Activated gamma-delta T cell treated with Interleukin-2 at 50 U/mL for 16 hours (primary cell): ENCODE measurements at regions not wholly inside any gene's neighbourhood (a gene's known extent, or its start where the extent isn't known, plus 50 kb on each side); places are given as distances from the start of the nearest gene placed in this dataset.
"Not testable (repeated sequence)": the region's sequence is repeated elsewhere in the genome, so short reads cannot be mapped to it uniquely, and the experiment has no call there.

Source experiments
- DNase-seq: peaks from one replicate; pipeline ENCODE4 v3.0.0-alpha.2; 2020

DNA sequence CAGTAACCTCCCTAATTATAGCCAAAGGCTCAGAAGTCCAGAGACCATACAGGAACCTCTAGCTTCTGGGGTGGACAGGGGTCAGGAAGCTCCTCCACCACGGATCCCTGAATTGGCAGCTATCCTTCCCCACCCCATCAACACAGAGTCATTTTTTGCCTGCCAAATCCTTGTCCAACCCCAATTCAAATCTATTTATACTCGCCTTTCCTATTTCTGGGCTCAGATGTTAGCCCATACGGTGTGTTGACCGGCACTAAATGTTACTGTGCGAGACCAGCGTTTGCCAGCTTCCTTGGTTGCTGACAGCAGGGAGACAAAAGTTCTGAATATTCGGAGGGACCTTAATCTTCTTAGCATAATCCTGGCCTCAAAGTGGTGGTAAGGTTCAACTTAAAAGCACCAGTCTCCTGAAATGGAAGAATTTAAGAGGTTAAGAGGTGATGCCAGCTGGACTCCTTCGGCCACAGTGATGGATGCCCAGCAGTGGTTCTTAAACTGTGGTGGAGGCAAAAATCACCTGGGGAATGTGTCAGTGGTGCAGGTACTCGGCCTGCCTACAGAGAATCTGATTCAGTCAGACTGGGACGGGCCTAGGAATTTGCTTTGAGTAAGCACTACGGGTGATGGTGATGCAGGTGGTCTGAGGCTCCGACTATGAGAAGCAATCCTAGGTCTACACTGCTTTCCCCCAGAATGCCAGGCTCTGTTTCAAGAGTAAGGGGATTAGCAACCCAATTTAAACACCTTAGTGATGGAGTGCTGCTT lies 204.8 kb upstream of the MEF2C start:
- no peak for DNase-seq

DNA sequence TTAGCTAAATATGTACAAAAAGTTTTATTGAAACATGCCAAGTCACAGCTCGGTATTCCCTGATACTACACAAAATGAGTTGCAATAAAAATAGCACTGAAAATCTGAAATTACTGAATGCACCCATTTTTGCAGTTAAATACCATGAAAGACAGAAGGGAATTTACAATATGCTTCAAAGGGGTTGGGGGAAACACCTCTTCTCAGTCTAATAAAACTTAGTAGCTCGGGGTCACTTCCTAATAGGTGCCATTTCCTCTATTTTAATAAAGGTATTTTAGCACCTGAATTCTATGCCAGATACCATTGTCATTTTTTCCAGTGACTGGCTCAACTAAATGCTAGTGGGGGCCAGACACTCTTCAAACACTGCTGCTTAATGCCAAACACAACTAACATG lies 204.1 kb upstream of the MEF2C start:
- no peak for DNase-seq

DNA sequence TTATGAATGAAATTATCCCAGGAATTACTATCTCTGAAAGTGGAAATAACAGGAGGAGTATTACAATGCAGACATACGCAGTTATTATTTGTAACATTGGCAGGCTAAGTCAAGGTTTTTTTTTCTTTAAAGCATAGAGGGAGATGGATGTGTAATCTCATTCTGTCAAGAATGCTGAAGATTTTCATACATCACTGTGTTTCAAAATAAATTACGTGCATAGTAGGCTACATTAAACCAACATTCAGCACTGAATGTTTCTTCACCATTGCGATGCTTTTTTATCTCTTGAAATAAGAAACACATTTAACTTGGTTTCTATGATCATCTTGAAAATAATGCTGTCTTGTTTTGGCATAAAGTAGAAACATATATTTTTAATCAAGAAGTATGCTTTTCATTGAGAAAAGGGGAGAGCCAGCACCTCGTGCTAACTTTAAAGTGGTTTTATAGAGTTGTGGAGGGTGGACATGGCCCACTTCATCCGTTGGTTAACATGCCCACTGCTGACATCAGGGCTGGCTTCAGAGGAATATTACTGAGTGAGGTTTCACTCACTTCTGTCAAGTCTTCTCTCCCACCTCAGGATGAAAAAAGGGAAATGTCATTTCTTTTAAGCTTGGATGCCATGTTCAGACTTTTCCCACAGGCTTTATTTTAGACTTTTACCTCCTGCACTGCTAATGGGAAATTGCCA lies 203.6 kb upstream of the MEF2C start:
- DNase-seq = no peak

DNA sequence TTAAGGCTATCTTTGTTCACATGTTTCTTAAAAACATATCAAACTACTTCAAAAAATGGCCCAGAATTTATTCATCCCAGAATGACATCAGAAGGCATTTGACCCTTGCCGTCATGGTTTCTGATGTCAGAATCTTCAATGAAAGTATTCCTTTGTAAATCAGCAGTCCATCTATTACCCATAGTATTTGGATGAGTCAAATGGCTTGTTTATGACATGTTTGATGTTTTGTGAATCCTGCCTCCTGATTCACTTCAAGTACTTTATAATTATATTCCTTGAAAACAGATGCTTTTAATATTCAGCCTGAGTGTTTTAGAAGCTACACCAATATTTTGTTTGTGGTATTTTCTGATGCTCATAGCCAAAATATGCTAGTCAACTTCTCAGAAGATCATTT lies 200.8 kb upstream of the MEF2C start:
- DNase-seq = no peak

DNA sequence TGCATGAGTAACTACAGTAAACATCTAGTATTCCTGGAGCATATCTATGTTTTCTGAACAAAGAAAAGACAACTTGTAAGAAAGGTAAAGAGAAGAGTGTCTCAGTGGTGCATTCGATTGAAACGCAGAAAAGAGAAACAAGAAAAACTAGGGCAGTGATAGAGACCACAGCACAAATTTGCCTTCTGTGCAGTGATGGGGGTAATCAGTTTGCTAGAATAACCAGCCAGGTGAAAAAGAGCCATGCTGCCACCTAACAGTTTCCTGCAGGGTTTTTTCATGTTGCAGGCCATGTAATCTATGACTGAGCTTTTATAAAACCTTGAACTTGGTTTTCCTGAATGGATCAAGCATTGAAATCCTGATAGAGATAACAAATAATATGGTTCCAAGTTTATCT lies 198.4 kb upstream of the MEF2C start:
- no peak for DNase-seq

DNA sequence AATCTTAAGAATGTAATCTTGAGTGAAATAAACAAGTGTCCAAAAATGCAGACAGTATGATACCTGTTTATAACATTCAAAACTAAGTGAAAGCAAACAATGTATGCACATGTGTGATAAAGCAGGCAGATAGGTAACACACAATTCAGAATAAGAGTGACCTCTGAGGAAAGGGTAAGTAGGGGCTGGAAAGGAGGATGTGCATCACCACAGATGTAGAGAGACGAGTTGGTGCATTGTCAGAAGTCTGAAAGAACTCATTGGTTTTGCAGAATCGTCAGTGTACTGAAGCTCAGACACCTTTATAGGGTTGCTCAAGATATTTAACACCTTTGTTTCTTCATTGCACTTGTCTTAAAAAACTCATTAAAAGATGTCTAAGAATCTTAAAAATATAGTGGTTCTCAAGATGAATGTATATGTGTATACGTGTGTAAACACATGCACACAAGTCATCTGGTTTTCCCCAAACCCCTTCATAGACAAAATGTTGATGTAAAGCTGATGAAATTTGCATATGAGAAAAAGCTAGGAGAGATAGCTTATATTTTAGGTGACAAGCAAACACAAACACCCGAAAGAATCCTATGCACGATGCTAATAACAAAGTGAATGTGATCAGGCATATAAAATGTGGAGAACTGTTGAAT lies 197.6 kb upstream of the MEF2C start:
- no peak for DNase-seq

DNA sequence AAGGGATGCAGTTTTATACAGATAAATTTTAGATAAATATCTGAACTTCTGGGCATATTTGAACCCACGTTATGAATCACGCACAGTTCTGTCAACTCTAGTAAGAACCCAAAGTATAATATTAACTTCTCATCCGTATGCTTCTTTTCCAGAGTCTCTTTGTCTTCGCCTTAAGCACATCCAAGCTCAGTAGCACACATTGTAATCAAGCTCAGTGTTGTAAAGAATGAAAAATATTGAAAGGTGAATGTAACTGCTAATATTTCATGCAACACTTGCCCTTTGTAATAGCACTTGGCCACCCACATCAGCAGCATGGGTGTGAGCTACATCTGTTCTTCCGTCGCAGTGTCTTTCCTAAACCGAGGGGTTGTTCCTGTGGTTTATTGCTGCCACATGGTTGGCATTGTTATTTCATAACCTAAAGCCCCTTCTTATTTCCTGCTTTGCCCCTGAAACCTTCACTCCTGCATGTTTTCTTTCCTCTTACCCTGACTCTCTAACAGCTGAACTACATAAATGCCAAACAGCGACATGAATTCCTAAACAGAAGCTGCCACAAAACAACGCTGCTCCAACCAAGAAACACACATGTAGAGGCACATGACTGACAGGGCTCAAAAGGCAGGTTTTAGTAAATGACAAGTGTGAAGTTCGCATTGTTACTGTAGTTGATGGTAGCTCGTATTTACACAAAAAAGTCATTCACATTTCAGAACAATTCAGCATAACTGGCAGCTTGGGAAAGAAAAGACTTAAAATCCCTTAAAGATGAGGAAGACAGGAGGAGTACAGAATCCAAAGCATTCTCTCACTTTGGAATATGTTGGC lies 190.1 kb upstream of the MEF2C start:
- no peak for DNase-seq

DNA sequence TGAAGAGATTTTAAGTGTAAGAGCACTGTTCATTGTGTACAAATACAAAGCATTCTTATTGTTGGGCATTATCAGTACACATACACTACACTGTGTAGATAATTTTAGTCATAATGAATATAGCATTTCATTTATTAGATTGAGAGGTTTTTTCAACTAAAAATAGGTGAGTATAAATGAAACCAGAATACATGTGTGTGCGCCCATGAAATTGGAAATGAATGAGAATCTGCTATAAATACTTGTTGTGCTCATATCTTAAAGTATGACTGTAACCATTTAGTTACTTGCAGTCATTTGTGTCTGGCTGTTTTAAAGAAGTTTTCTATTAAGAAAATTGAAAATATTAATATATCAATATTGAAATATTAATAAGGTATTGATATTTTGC lies 189.0 kb upstream of the MEF2C start:
- no peak for DNase-seq

DNA sequence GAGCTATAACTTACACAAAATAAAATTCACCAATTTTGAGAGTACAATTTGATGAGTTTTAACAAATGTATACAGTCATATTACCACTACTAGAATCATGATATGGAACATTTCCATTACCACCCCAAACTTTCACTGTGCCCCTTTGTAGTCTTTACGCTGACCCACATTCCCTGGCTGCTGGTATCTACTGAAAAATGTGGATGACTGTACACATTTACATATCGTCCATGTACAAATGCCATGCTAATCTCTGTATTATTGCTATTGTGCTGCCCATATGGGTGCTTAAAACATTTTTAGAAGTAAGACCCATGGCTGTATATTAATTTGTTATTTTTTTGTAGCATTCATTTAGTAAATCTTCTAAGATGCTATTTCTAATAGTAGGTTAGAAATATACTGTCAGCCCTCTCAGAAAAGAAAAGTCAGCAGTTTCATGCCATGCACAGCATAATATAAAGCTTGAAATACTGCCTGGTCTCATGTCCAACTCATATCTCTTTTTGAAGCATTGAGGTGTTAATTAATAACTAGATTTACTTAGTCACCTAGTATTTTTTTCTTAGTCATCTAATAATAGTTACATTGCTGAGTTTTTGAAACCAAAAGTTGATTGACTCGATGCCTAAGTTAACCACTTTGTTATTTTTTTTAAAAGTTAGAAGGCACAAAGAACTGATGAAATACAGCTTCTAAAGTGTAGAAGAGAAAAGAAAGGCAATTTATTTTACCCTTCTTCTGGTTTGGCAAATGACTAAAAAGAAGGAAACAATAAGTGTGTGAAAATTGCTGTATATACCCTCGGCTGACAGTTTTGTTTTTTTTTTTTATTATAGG lies 188.3 kb upstream of the MEF2C start:
- no peak for DNase-seq

DNA sequence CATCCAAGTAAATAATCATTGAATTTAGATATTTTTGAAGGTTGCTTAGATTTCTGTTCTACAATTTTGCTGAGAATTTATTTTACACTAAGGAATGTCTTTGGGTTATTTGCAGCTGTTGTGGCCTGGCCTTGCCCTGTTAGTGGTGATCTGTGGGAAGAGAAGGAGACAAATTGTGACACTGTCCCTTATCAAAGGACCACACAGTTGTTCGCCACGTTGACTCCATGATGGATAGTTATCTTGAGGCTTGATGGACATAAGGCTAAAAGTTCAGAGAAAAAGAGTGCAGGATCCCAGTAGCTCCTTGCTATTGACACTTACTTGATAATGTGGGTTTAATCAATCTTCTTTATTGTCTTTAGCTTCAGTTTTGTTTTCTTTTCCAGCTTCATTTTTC lies 186.6 kb upstream of the MEF2C start:
- DNase-seq = no peak

DNA sequence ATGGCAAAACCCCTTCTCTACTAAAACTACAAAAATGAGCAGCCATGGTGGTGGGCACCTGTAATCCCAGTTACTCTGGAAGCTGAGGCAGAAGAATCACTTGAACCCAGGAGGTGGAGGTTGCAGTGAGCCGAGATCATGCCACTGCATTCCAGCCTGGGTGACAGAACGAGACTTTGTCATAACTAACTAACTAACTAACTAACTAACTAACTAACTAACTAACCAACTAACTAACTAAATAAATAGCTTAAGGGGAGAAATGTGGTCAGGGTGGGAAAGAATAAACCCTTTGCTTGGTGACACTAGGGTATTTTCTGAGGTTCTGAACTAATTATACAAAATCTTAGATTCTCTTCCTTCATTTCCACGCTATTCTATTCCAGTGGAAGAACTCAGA lies 184.4 kb upstream of the MEF2C start:
- no peak for DNase-seq

DNA sequence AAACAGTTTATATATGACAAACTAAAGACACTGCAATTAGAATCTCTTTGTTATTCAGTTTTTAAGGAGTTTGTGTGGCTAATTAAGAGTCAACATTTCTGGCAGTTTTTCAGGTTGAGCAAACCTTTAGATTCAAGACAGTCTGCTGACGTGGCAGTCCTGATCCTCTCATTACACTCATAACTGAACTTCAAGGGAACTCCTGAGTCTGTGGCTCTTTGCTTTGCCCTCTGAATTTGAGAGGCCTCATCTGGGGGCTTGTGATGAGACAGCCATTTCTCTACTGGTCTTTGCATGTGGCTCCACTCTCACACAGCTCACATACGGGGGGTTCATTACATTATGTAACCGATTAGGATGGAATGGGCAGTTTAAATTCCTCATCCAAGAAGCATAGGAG lies 182.9 kb upstream of the MEF2C start:
- no peak for DNase-seq

DNA sequence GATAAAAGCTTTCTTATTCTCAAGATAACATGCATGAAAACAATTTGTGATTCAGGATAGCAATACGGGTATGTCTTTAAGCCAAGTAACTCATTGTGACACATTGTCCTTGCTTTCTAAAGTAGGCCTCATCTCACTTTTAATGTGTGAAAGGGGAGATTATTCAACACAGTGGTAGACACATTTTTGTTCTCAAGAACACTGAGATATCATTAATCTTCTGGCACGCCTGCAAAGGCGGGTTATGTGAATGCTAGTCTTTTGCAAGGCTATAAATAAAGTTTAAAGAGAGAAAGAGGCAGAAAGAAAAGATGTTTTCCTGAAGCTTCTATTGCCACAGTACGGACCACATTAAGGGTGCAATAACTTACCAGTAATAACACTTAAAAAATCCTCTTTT lies 181.8 kb upstream of the MEF2C start:
- no peak for DNase-seq

DNA sequence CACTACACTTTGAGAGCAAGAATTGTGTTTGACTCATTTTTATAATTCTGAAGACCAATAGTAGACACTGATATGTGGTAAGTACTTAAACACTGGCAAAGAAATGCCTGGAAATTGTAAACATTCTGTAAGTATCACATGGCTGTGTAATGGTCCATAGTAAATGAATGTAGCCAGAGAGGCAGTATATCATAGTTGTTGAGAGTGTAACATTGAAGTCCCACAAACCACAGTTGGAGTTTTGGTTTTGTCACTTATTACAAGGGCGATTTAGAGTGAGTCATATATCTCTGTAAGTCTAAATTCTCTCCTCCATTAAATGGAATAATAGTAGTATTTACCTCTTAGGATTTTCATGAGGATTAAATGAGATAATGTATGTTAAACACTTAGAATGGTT lies 181.1 kb upstream of the MEF2C start:
- no peak for DNase-seq

DNA sequence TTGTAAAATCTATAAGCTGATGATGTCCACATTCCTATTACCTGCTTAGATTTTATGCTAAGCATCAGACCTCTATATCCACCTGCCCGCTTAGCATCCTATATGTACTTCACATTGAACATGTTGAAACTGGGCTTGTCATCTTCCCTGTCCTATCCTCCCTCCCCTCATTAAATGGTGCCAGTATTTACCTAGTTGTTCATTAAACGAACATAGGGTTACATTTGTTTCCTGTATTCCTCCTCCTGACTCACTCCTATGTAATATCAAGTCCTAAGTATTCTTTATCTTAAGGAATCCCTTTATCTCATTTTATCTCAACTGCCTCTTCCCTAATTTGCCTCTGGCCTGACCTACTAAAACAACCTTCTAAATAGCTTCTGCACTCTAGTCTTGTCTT lies 177.8 kb upstream of the MEF2C start:
- DNase-seq = no peak

DNA sequence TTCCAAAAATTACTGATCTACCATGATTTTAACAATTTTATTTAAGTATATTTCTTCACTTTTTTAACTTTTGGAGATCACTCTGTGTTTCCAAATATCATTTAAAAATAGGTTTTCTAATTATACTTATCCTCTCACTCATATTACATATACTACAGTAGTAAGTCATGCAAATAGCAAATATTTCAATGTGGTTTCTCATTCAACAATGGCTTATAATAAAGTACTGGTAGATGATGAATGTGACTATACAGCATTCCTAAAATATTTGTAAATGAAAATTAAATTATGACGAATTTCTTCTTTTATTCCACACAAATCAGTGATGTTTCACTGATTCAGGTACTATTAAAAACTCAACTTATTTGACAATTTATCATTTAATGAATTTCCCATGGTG lies 176.3 kb upstream of the MEF2C start:
- no peak for DNase-seq

DNA sequence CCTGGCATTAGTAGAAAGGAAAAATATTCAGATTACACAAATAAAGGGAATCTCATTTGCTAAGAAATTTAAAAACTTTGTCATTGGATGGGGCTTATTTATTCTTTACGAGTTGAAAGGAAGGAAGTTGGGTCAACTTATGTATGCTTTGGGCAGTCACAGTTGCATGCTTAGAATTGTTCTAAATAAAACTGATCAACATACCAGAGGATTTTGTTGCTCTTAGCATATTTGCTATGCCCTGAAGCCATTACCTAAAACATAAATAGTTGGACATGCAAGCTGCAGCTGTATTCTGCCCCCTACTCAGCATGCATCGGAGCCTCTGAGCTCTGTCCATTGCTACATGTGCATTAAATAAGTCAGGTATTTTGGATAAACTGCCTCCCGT lies 172.7 kb upstream of the MEF2C start:
- DNase-seq = no peak

DNA sequence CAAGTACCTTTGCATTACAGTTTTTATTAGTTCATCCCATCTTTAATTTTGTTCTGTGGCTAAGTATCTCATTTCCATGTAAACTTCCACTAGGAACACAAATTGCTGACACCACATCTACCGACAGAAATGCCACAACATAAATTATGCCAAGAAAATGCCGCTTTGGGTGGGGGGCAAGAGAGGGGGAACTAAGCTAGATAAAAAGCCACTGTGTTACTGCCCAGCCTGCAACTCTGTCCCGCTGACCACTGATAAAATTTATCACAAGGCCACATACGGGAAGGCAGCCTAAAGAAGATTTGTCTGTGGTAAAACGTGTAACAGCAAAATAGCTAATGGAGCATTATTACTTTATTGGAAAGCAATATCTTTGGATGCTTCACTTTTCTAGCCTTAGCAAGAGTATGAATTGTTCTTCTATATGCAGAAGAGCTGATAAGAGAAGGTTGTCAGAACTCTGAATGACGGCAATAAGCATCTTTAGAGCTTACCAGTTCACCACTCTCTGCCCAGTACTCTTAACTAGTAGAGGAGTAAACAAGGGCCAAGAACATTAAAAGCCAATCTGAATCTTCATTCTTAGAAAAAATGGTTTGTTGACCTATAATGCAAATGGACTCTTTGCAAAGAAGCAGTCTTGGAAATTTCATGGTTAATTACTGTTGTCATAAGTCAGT lies 172.2 kb upstream of the MEF2C start:
- no peak for DNase-seq

DNA sequence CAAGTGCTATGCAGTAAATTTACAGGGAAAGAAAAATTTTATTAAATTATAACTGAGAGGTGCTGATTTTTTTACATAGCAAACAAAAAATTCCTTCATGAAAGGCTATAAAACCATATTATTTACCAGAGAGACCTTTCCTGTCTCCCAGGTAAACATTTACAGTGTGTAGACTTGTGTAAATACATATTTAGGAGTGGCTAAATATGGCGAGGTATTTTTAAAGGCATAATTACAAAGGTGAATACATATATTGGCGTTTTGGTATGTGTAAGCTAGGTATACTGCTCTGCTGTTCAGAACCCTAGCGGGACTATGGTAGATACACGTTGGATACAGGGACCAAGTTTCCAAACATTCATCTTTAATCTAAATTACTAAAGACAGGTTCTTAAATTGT lies 170.6 kb upstream of the MEF2C start:
- DNase-seq = no peak

DNA sequence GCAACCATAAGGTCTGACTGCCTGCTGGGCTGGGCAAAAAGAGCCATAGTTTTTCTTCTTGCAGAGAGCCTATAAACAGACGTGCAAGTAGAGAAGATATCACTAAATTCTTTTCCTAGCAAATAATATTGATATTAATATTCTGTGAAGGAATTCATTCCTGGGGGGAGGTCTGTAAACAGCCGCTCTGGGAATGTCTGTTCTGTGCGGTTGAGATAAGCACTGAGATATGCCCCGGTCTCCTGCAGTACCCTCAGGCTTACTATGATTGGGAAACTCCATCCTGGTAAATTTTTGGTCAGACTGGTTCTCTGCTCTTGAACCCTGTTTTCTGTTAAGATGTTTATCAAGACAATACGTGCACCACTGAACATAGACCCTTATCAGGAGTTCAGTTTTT lies 167.1 kb upstream of the MEF2C start:
- not testable (repeated sequence) for DNase-seq

DNA sequence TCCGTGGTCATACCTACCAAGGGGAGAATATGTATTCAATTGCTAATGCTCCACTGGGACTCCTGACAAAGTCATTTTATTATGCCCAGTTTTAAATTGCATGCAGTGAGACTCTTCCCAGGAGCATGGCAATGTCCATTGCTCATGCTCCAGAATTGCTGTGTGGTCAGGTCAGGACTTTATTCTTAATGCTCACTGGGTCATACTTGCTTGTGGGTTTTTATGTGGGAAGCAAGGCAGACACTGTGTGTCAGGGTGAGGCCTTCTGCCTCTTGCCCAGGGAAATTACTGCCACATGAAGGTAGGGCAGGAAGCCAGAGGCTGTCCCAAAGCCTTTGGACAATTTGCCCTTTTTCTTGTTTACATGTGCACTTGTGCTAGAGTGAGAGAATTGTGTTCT lies 164.6 kb upstream of the MEF2C start:
- no peak for DNase-seq

DNA sequence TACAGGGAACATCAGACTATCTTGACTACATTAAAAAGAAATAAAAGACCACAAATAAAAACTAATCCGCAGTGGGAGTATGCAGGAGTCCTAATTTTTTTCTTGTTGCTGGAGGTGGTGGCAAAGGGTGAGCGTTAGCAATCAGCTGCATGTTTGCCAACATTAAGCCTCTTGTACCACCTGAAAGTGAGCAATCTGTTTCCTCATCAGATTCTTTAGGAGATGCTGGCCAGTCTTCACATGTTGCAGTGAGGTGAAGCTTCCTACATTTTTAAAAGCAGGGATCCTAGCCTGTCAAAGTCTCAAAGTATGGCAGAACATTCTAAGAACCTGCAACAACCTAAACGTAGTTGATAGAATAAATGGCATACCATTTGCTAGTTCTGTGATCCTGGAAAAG lies 162.2 kb upstream of the MEF2C start:
- no peak for DNase-seq
